Thyroid gland (tissue), 4 donors: ENCODE measurements at regions not wholly inside any gene's neighbourhood (a gene's known extent, or its start where the extent isn't known, plus 50 kb on each side); places are given as distances from the start of the nearest gene placed in this dataset.

Source experiments
- DNase-seq, 2 donors: peaks; one replicate each; pipeline ENCODE4 v3.0.0-alpha.2; 2019
- H3K27ac ChIP-seq, 3 donors: fragments of 200-600 bp; sonication (generic); 1 replicate in 2 of 3; 2 replicates in 1 of 3; pipeline ENCODE4 v1.5.1; 2016 to 2019; ENCODE audit warnings: mild to moderate bottlenecking in 1 of 3, moderate library complexity in 1 of 3
- H3K27me3 ChIP-seq: fragments of 200-600 bp; sonication (generic); one replicate; pipeline ENCODE4 v1.5.1; 2019
- H3K36me3 ChIP-seq, 2 donors: fragments of 200-600 bp; sonication (generic); one replicate each; pipeline ENCODE4 v1.5.1; 2016 to 2019
- H3K4me1 ChIP-seq, 2 donors: fragments of 200-600 bp; sonication (generic); one replicate each; pipeline ENCODE4 v1.5.1; 2017 to 2019
- H3K4me3 ChIP-seq, 3 donors: fragments of 200-600 bp; sonication (generic); replicated peaks in 1 of 3; 1 replicate in 2 of 3; 2 replicates in 1 of 3; pipeline ENCODE4 v1.5.1; 2016; ENCODE audit warnings: mild to moderate bottlenecking in 1 of 3
- H3K9me3 ChIP-seq: fragments of 200-600 bp; sonication (generic); one replicate; pipeline ENCODE4 v1.5.1; 2017
- CTCF ChIP-seq, 6 experiments: fragments of 200-600 bp in 3 of 6; fragments of 450-650 bp in 3 of 6; sonication (generic) in 3 of 6; IDR thresholded peaks; one replicate each; pipeline ENCODE4 v1.5.1; 2016 to 2019; ENCODE audit warnings: antibody characterized with exemption in 6 of 6, mild to moderate bottlenecking in 2 of 6, inconsistent platforms in 1 of 6, moderate library complexity in 1 of 6
- POLR2A ChIP-seq, 2 donors: fragments of 450-650 bp; IDR thresholded peaks; one replicate each; pipeline ENCODE4 v1.6.1; 2017; ENCODE audit warnings: antibody characterized with exemption in 2 of 2, mild to moderate bottlenecking in 2 of 2, moderate library complexity in 1 of 2
- WGBS, 2 donors: methylation state at CpG; one replicate each; pipeline ENCODE4 v1.1.5; 2017; 5-methylcytosine and 5-hydroxymethylcytosine counted together
- intact Hi-C: fragments of 100-400 bp; cut with DNase I; formaldehyde crosslinking; loops from one replicate; pipeline ENCODE4 v1.15.1; 2023

- H3K9me3 ChIP-seq: no peaks in the 10 kb centered on the region
- no peak overlapping the region for H3K27ac ChIP-seq
- WGBS, 2 donors: 77% methylated on average over 21 of the region's 22 CpGs
- no peaks in the 10 kb centered on the region for H3K4me1 ChIP-seq
- H3K4me3 ChIP-seq: no peak overlapping the region
- H3K36me3 ChIP-seq: no peaks in the 10 kb centered on the region
- TF ChIP-seq CTCF (IDR thresholded peaks at IDR 0.05): no peak
- no peak for TF ChIP-seq POLR2A (IDR thresholded peaks at IDR 0.05)
- no peak for DNase-seq
- no peaks in the 10 kb centered on the region for H3K27me3 ChIP-seq
- intact Hi-C loops: no loop called here
Observed at GRCh38 chr20:63094767-63095499, 88.2 kb upstream of the BHLHE23 start.

- no peaks in the 10 kb centered on the region for H3K9me3 ChIP-seq
- H3K36me3 ChIP-seq: no peaks in the 10 kb centered on the region
- H3K27me3 ChIP-seq: no peaks in the 10 kb centered on the region
- 53 to 57% methylated on average over 10 to 23 of the region's 37 CpGs for WGBS, 2 donors
- DNase-seq: no peak
- no peaks in the 10 kb centered on the region for H3K4me1 ChIP-seq
- TF ChIP-seq POLR2A (IDR thresholded peaks at IDR 0.05): no peak
- no peak for TF ChIP-seq CTCF (IDR thresholded peaks at IDR 0.05)
- intact Hi-C loops: no loop called here
- H3K4me3 ChIP-seq: no peak overlapping the region
- H3K27ac ChIP-seq: no peak overlapping the region
Observed at GRCh38 chr20:63093966-63094766, 87.4 kb upstream of the BHLHE23 start.

- 68 to 75% methylated on average over 18 to 25 of the region's 25 CpGs for WGBS, 2 donors
- no peak overlapping the region for H3K27ac ChIP-seq
- no peak for DNase-seq
- H3K9me3 ChIP-seq: no peaks in the 10 kb centered on the region
- no peaks in the 10 kb centered on the region for H3K36me3 ChIP-seq
- no peaks in the 10 kb centered on the region for H3K27me3 ChIP-seq
- H3K4me1 ChIP-seq: no peaks in the 10 kb centered on the region
- intact Hi-C loops: no loop called here
- no peak overlapping the region for H3K4me3 ChIP-seq
- TF ChIP-seq POLR2A (IDR thresholded peaks at IDR 0.05) (no peak), CTCF (IDR thresholded peaks at IDR 0.05) (no peak)
Observed at GRCh38 chr20:63092660-63093215, 86.0 kb upstream of the BHLHE23 start.

- DNase-seq: no peak
- H3K27me3 ChIP-seq: no peaks in the 10 kb centered on the region
- no peaks in the 10 kb centered on the region for H3K36me3 ChIP-seq
- TF ChIP-seq CTCF (IDR thresholded peaks at IDR 0.05) (no peak), POLR2A (IDR thresholded peaks at IDR 0.05) (no peak)
- intact Hi-C loops: no loop called here
- H3K27ac ChIP-seq: no peak overlapping the region
- no peak overlapping the region for H3K4me3 ChIP-seq
- H3K9me3 ChIP-seq: no peaks in the 10 kb centered on the region
- 68 to 77% methylated on average over 10 to 29 of the region's 31 CpGs for WGBS, 2 donors
- H3K4me1 ChIP-seq: no peaks in the 10 kb centered on the region
Observed at GRCh38 chr20:63091901-63092659, 85.3 kb upstream of the BHLHE23 start.
